ENCODE measurements at regions not wholly inside any gene's neighbourhood (a gene's known extent, or its start where the extent isn't known, plus 50 kb on each side); places are given as distances from the start of the nearest gene placed in this dataset.
A peak's percentile ranks its signal among the peaks of the same experiment; 100 is the strongest.

DNA sequence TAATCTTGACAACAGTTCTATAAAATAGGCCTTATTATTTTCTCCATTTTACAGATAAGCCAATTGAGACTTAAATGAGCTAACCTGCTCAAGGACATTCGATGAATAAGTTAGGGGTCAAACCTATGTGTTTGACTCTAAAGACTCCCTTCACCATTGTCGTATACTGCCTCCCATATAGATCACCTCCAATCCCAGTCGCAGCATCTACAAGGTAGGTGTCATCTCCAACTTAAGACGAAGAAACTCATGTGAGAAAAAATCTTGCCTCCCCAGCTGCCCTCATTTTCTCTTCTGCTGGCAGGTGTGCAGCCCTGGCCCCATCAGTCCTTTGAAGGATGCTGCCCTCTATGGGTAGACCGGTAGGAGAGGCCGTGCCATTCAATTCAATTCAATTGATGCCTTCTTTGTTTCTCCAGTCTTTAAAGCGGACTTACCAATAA lies 75.2 kb upstream of the SMARCA2 start:
- no peaks in the 10 kb centered on the region for H3K27me3 Mint-ChIP-seq
- no peaks in the 10 kb centered on the region for H3K9me3 Mint-ChIP-seq
- no peaks in the 10 kb centered on the region for H3K36me3 Mint-ChIP-seq
- peak overlapping the region; percentile 5 for H3K4me3 Mint-ChIP-seq
- peak overlapping the region; percentile 15 for H3K27ac Mint-ChIP-seq
- peak; percentile 88 for ATAC-seq
- H3K4me1 Mint-ChIP-seq, result peaks cover 26% of the 10 kb centered on the region

DNA sequence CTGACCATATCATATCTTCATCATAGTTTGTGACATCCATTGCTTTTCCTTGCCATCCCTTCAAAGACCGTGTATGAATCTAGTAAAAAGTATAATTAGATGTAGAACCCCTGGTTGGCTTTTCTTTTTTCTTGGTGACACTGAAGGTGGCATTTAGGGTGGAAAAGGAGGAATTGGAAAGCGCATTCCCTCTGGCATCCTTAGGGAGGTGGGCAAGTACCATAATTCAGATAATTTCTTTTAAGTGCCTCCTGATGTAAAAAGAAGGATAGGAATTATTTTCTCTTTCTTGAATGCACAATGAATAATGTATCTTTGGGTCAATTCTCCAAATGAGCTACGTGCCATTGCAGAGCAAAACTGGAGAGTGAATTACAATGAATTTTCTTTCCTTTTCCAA lies 73.2 kb upstream of the SMARCA2 start:
- H3K27ac Mint-ChIP-seq, result no peak overlapping the region
- no peaks in the 10 kb centered on the region for H3K27me3 Mint-ChIP-seq
- H3K36me3 Mint-ChIP-seq, result no peaks in the 10 kb centered on the region
- peaks cover 26% of the 10 kb centered on the region for H3K4me1 Mint-ChIP-seq
- H3K4me3 Mint-ChIP-seq, result no peak overlapping the region
- no peak for ATAC-seq
- H3K9me3 Mint-ChIP-seq, result peaks cover 3% of the 10 kb centered on the region

DNA sequence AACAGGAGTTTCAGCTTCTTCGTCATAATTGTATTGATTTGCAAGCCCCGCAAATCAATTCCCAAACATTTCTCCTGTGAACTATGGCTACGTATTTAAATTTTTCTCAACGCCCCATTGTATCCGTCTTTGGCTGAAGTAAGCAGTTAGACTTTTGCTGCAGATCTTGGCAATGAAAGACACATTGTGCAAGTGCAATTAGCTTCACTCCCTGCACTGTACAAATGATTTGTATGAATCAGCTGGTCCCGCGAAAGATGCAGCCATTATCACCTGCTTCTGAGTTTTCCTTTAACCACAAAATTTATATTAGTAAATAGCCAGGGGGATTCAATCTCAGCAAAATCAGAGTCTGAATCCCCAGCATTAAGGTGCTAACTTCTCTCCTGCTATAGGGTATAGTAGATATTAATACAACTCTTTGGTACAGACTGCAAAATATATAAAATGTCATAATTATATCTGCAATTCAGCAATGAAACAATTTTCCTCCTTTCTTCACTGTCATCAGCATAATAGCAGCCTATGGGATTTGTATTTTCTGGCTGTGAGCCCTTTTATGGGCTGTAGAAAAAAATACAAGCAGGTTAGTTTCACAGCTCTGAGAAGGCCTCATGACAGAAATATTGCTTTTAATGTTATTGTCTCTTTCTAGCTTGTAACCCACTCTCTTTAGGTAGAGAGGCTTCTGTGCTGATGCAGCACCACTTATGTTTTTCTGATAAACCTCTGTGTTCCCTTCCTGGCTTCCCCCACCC lies 68.4 kb upstream of the SMARCA2 start:
- Mint-ChIP-seq H3K4me3 (no peak overlapping the region), H3K27ac (no peak overlapping the region), H3K36me3 (no peaks in the 10 kb centered on the region), H3K27me3 (no peaks in the 10 kb centered on the region), H3K4me1 (no peaks in the 10 kb centered on the region), H3K9me3 (peaks cover 3% of the 10 kb centered on the region)
- ATAC-seq, result no peak

DNA sequence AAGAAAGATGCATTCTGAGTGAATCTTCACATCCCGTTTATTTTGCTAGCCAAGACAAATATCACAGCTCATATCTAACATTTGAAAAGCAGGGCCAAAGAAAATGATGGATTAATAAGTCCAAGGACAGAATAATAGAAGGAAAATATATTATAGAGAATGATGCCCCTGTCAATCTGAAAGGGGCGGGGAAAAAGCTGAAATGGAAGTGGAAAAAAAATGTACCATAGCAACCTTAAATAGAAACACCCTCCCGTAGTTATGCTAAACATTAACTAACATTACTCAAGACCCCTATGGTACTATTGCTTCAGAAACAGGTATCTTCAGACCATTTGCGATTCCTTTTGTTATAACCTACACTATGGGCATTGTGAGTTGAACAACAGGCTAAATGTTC lies 67.7 kb upstream of the SMARCA2 start:
- Mint-ChIP-seq H3K27me3 (no peaks in the 10 kb centered on the region), H3K4me1 (no peaks in the 10 kb centered on the region), H3K4me3 (no peak overlapping the region), H3K36me3 (no peaks in the 10 kb centered on the region), H3K9me3 (peaks cover 3% of the 10 kb centered on the region), H3K27ac (no peak overlapping the region)
- ATAC-seq, result no peak

DNA sequence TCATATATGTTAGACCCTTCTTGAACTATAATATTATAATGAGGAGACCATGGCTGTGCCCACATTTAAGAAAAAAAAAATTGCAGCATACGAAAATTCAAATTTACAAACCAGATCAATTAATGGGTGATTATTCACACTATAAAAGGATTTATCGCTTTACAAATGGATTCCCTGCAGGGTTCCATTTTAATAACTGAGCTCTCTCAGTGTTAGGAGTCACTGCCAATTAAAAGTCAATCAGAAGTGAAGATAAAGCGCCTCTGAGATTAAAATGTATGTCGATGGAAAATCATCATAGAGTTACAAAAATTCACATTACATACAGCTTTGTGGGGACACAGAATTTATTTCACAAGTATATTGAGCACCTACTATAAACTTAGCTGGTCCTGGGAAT lies 66.6 kb upstream of the SMARCA2 start:
- Mint-ChIP-seq H3K36me3 (no peaks in the 10 kb centered on the region), H3K9me3 (peaks cover 3% of the 10 kb centered on the region), H3K27ac (no peak overlapping the region), H3K4me1 (no peaks in the 10 kb centered on the region), H3K27me3 (no peaks in the 10 kb centered on the region), H3K4me3 (no peak overlapping the region)
- ATAC-seq, result no peak

DNA sequence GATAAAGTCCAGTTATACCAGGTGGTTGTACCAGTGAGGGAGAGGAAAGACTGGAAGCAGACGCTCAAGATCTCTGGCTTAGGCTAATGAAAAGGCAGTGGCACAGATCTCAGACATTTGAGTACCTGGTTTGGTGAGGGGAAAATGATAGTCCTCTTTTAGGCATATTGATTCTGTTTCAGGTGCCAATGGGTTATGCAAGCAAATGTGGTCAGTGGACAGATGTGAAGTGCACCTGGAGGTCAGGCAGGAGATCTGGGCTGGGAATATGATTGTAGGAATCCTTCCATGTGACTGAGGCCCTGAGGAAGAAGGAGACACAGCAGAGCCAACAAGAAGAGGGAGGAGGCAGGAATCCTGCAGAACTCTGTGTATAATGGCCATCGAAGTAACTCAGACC lies 63.7 kb upstream of the SMARCA2 start:
- Mint-ChIP-seq H3K4me1 (no peaks in the 10 kb centered on the region), H3K27ac (no peak overlapping the region), H3K36me3 (no peaks in the 10 kb centered on the region), H3K9me3 (peaks cover under 1% of the 10 kb centered on the region), H3K27me3 (no peaks in the 10 kb centered on the region), H3K4me3 (no peak overlapping the region)
- ATAC-seq, result no peak

DNA sequence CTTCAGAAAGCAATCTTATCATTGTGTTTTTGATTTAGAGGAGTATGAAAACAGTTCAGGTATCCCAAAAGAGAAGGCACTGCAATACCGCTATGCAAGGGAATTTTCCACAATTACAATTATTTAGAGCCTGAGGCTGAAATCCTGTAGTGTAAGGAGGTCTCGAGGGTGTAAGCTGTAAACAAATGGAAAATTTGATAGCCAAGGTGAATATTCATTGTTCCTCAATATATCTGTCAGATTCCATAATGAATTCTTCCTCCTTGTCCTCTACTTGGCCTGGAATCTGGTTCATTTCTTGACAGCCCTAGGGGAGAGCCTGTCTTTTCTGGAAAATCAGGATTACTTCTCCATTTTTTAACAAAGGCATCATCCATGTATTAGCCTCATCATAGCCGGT lies 63.1 kb upstream of the SMARCA2 start:
- Mint-ChIP-seq H3K27ac (no peak overlapping the region), H3K4me3 (no peak overlapping the region), H3K4me1 (no peaks in the 10 kb centered on the region), H3K36me3 (no peaks in the 10 kb centered on the region), H3K27me3 (no peaks in the 10 kb centered on the region), H3K9me3 (no peaks in the 10 kb centered on the region)
- no peak for ATAC-seq

DNA sequence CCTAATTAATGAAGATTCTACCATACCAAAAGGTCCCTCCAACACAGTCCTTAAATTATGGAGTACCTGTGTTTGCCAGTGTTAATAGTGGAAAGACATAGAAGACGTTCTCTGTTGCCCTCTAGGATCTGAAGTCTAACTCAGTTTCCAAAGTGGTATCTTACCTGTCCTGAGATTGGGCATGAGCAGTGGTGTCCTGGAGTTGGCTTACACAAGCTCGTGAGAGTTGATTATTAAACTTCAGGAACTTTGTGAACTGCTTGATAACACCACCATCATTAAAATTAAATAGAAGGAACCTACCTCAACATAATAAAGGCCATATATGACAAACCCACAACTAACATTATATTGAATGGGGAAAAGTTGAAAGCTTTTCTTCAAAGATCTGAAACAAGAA lies 60.9 kb upstream of the SMARCA2 start:
- H3K36me3 Mint-ChIP-seq, result no peaks in the 10 kb centered on the region
- H3K9me3 Mint-ChIP-seq, result no peaks in the 10 kb centered on the region
- H3K4me1 Mint-ChIP-seq, result no peaks in the 10 kb centered on the region
- H3K4me3 Mint-ChIP-seq, result no peak overlapping the region
- ATAC-seq, result no peak
- no peak overlapping the region for H3K27ac Mint-ChIP-seq
- no peaks in the 10 kb centered on the region for H3K27me3 Mint-ChIP-seq

DNA sequence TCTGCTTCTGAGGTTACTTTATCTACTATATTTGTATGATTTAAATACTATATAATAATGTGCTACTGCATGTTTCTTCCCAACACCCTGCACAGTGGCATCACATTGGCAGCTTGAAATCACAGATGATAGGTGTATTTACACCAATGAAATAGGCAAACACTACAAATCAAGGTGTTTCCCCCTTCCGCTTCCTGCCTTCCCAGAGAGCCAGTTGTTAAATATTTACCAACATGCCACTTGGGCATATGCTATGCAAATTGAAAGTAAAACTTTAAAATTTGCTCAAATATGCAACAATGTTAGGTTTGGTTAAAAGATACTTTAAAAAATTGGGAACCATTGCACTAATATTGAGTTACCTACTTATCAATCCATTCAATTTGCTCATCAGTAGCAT lies 58.2 kb upstream of the SMARCA2 start:
- no peaks in the 10 kb centered on the region for H3K27me3 Mint-ChIP-seq
- ATAC-seq, result no peak
- no peaks in the 10 kb centered on the region for H3K4me1 Mint-ChIP-seq
- no peak overlapping the region for H3K27ac Mint-ChIP-seq
- H3K36me3 Mint-ChIP-seq, result no peaks in the 10 kb centered on the region
- no peaks in the 10 kb centered on the region for H3K9me3 Mint-ChIP-seq
- H3K4me3 Mint-ChIP-seq, result no peak overlapping the region

DNA sequence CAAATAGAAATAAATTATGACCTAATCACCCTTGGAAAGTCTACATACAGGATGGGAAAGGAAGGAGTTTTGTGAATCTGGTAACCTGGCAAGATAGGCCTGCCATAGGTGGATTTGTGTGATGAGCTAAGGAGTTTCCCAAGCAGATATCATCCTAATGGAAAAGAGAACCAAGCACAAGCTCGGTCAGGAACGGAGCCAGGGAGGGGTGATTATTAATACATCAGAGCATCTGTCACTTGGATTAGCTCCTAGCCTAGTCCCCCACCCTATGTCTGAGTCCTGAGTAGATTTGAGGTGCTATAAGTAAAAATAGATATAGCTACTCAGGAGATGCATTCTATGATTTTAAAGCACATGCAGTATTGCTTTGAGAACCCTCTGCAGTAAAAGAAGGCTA lies 57.3 kb upstream of the SMARCA2 start:
- H3K27ac Mint-ChIP-seq, result no peak overlapping the region
- H3K4me1 Mint-ChIP-seq, result no peaks in the 10 kb centered on the region
- H3K36me3 Mint-ChIP-seq, result no peaks in the 10 kb centered on the region
- H3K4me3 Mint-ChIP-seq, result no peak overlapping the region
- no peak for ATAC-seq
- H3K27me3 Mint-ChIP-seq, result no peaks in the 10 kb centered on the region
- no peaks in the 10 kb centered on the region for H3K9me3 Mint-ChIP-seq

DNA sequence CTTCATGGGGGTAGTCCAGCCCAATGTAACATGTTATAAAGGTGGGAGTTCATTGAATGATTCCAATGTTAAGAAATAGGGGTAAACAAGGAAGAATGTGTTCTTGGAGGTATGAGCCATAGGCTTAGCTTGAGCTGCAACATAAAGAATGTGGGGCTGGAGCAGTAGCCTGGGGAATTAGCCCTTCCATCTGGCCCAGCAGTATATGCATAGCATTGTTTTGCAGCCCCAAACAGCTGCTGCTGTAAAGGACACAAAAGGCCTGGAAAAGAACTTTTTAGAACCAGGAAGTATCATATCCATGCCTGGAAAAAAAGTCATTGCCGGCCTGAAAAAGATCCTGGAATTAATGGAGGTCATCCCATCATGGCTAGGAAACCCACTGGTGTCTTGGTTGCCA lies 55.8 kb upstream of the SMARCA2 start:
- H3K36me3 Mint-ChIP-seq, result no peaks in the 10 kb centered on the region
- H3K27ac Mint-ChIP-seq, result no peak overlapping the region
- H3K4me3 Mint-ChIP-seq, result no peak overlapping the region
- no peak for ATAC-seq
- no peaks in the 10 kb centered on the region for H3K4me1 Mint-ChIP-seq
- H3K27me3 Mint-ChIP-seq, result no peaks in the 10 kb centered on the region
- no peaks in the 10 kb centered on the region for H3K9me3 Mint-ChIP-seq

DNA sequence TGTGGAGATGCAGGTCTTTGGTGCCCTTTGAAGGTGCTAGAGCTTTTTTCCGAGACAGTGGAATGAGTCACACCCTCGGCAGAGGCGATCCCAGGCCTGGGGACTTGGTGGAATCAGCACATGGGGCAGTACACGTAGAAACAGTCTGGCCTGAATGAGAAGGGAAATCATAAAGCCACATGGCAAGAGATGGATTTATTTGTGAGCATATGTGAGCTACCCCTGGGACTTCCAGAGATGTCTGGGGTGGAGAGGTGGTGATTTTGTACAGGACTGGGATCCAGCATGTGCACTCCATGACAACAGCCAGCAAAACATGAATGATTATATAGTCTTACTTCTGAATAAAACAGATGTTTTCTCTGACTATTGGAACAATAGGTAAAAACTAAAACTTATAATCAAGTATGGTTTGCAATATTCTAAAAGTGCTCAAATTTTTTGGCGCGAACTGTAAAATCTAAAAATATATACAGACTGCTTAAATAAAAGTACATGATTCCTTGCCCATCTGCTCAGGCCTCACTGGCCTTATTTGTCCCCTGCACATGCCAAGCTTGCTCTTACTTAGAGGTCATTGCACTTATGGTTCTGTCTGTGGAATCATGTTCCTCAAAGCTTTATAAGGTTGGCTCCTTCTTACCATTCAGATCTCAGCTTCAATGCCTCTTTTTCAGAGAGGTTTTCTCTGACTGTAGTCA lies 54.7 kb upstream of the SMARCA2 start:
- H3K9me3 Mint-ChIP-seq, result no peaks in the 10 kb centered on the region
- no peak overlapping the region for H3K4me3 Mint-ChIP-seq
- no peaks in the 10 kb centered on the region for H3K36me3 Mint-ChIP-seq
- H3K27ac Mint-ChIP-seq, result no peak overlapping the region
- no peaks in the 10 kb centered on the region for H3K27me3 Mint-ChIP-seq
- no peak for ATAC-seq
- no peaks in the 10 kb centered on the region for H3K4me1 Mint-ChIP-seq

DNA sequence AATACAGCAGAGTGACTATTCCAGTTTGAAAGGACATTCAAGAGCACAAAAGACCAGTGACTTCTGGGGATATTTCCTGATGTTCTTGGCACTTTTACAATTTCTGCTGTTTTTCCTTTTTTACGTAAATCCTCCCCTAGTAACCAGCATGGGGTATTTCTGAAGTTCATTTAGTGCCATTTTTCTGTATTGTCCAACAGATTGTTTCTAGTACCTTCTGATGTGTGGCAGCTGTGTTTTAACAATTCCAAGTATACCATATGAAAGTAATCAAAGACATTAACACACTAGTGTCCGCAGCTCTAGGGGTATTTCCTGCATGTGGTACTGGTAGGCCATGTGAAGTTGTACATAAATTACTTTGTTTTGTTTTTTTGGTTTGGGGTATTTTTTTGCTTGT lies 53.0 kb upstream of the SMARCA2 start:
- Mint-ChIP-seq H3K9me3 (no peaks in the 10 kb centered on the region), H3K27me3 (no peaks in the 10 kb centered on the region), H3K4me1 (no peaks in the 10 kb centered on the region), H3K4me3 (no peak overlapping the region), H3K27ac (no peak overlapping the region), H3K36me3 (no peaks in the 10 kb centered on the region)
- ATAC-seq, result no peak

DNA sequence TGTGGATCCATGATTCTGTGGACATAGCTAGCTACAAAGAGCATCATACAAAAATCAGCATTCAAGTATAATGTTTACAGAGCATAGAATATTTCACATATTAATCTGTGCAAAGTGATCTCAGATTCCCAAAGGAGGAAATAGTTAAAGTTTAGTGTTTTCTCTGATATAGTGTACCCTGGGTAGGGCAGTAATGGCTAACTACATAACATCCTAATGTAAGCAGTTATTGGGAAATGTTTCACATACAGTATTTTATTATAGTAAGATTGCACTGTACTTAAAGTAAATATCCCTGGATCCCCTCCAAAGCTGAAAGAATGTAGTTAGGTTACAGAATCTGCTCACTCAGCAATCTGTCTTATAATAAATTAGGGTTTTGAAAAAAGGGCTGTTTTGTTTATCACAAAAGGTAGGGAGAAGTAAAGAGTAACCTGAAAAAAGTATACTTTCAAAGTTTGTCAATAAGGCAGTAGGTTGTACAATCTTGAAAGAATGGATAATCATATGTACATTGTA lies 52.5 kb upstream of the SMARCA2 start:
- no peaks in the 10 kb centered on the region for H3K4me1 Mint-ChIP-seq

DNA sequence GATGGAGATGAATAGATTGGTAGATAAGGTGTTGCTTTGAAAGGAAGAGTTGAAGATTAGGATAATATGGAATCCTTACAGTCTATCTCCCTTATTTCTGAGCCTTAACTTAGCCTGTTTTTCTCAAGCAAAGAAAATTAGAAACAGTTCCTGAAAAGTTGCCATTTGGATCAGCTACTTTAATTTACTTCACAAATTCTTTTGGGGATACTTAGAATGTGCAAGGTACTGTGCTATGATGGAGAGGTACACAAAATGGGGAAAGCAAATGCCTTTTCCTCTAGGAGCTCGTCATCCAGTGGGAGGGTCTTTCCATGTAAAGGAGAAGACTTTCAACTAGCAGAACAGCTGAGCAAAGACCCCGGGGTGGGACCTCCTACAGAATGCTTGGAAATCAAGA lies 51.1 kb upstream of the SMARCA2 start:
- H3K27me3 Mint-ChIP-seq, result no peaks in the 10 kb centered on the region
- ATAC-seq, result no peak
- no peaks in the 10 kb centered on the region for H3K4me1 Mint-ChIP-seq
- no peaks in the 10 kb centered on the region for H3K36me3 Mint-ChIP-seq
- H3K4me3 Mint-ChIP-seq, result no peak overlapping the region
- no peaks in the 10 kb centered on the region for H3K9me3 Mint-ChIP-seq
- no peak overlapping the region for H3K27ac Mint-ChIP-seq

More for the DNA sequence above, 52.5 kb upstream of the SMARCA2 start:
- ATAC-seq, result no peak
- H3K36me3 Mint-ChIP-seq, result no peaks in the 10 kb centered on the region
- H3K4me3 Mint-ChIP-seq, result no peak overlapping the region
- no peak overlapping the region for H3K27ac Mint-ChIP-seq
- no peaks in the 10 kb centered on the region for H3K27me3 Mint-ChIP-seq
- no peaks in the 10 kb centered on the region for H3K9me3 Mint-ChIP-seq
